Heart left ventricle (tissue), 13 donors: ENCODE measurements at regions not wholly inside any gene's neighbourhood (a gene's known extent, or its start where the extent isn't known, plus 50 kb on each side); places are given as distances from the start of the nearest gene placed in this dataset.

Experiments used
- CTCF ChIP-seq, 12 donors: fragments of 200-600 bp; sonication (generic) in 4 of 12; IDR thresholded peaks; one replicate each; pipeline versions ENCODE4 v1.5.0 to v1.8.0; 2018 to 2022; ENCODE audit warnings: antibody characterized with exemption in 12 of 12, mild to moderate bottlenecking in 5 of 12
- POLR2A ChIP-seq, 2 donors: fragments of 450-650 bp; IDR thresholded peaks; one replicate each; pipeline ENCODE4 v1.6.1; 2017; ENCODE audit warnings: antibody characterized with exemption in 2 of 2, mild to moderate bottlenecking in 2 of 2, moderate library complexity in 2 of 2
- donor health status: ischemic (EF 13 %, LVEDD 7.1; RV severe dilation, severe dysfunction).
- donor health status: DM: no; HTN: yes; CAD: no.
- donor health status: DM: no; HTN: no; CAD: no.
- donor health status: ischemic (EF 25% LVEDD 6.9; RV normal size, moderate dysfunction).
- donor health status: ischemic (EF 25% LVEDD 5.7; RV mildly dilated, moderate dysfunction).
- donor health status: ischemic (EF 35%, LVEDD 5.7; RV mildly dilated, moderate dysfunction).
- donor health status: nonischemic (EF 11% LVEDD 7.7; RV severe dilation, severe dysfunction).
- donor health status: DM: yes; HTN: yes; CAD: no.
- donor health status: PGD.
- donor health status: ischemic (EF 29% LVEDD 5.4; RV normal size, mild dysfunction).
- donor health status: nonischemic (EF 23%, LVEDD 6.1; RV moderate dilation, normal function).

GRCh38 chr7:12458520-12459131 is 55.0 kb upstream of the VWDE start:
- peak; percentile 39 to 68 (median 50) for TF ChIP-seq CTCF (IDR thresholded peaks at IDR 0.05)
- no peak for TF ChIP-seq POLR2A (IDR thresholded peaks at IDR 0.05)
